ENCODE measurements at regions not wholly inside any gene's neighbourhood (a gene's known extent, or its start where the extent isn't known, plus 50 kb on each side); places are given as distances from the start of the nearest gene placed in this dataset.

- TF ChIP-seq CTCF (IDR thresholded peaks at IDR 0.05) (no peak), POLR2A (IDR thresholded peaks at IDR 0.05) (no peak)
These were observed 541.9 kb upstream of the BOD1L1 start for GRCh38 chr4:14169460-14169859.

Data from tibial nerve (tissue), 3 donors.